Thyroid gland (tissue), 4 donors: ENCODE measurements at regions not wholly inside any gene's neighbourhood (a gene's known extent, or its start where the extent isn't known, plus 50 kb on each side); places are given as distances from the start of the nearest gene placed in this dataset.
"Not testable (repeated sequence)": the region's sequence is repeated elsewhere in the genome, so short reads cannot be mapped to it uniquely, and the experiment has no call there.

Experiments used
- DNase-seq, 2 donors: peaks; one replicate each; pipeline ENCODE4 v3.0.0-alpha.2; 2019
- H3K27ac ChIP-seq, 3 donors: fragments of 200-600 bp; sonication (generic); 1 replicate in 2 of 3; 2 replicates in 1 of 3; pipeline ENCODE4 v1.5.1; 2016 to 2019; ENCODE audit warnings: mild to moderate bottlenecking in 1 of 3, moderate library complexity in 1 of 3
- H3K27me3 ChIP-seq: fragments of 200-600 bp; sonication (generic); one replicate; pipeline ENCODE4 v1.5.1; 2019
- H3K36me3 ChIP-seq, 2 donors: fragments of 200-600 bp; sonication (generic); one replicate each; pipeline ENCODE4 v1.5.1; 2016 to 2019
- H3K4me1 ChIP-seq, 2 donors: fragments of 200-600 bp; sonication (generic); one replicate each; pipeline ENCODE4 v1.5.1; 2017 to 2019
- H3K4me3 ChIP-seq, 3 donors: fragments of 200-600 bp; sonication (generic); replicated peaks in 1 of 3; 1 replicate in 2 of 3; 2 replicates in 1 of 3; pipeline ENCODE4 v1.5.1; 2016; ENCODE audit warnings: mild to moderate bottlenecking in 1 of 3
- H3K9me3 ChIP-seq: fragments of 200-600 bp; sonication (generic); one replicate; pipeline ENCODE4 v1.5.1; 2017
- POLR2A ChIP-seq, 2 donors: fragments of 450-650 bp; IDR thresholded peaks; one replicate each; pipeline ENCODE4 v1.6.1; 2017; ENCODE audit warnings: antibody characterized with exemption in 2 of 2, mild to moderate bottlenecking in 2 of 2, moderate library complexity in 1 of 2
- WGBS, 2 donors: methylation state at CpG; one replicate each; pipeline ENCODE4 v1.1.5; 2017; 5-methylcytosine and 5-hydroxymethylcytosine counted together
- intact Hi-C: fragments of 100-400 bp; cut with DNase I; formaldehyde crosslinking; loops from one replicate; pipeline ENCODE4 v1.15.1; 2023
- TF ChIP-seq, protein P1 (sequence below), 6 experiments: fragments of 200-600 bp in 3 of 6; fragments of 450-650 bp in 3 of 6; sonication (generic) in 3 of 6; IDR thresholded peaks; one replicate each; pipeline ENCODE4 v1.5.1; 2016 to 2019; ENCODE audit warnings: antibody characterized with exemption in 6 of 6, mild to moderate bottlenecking in 2 of 6, inconsistent platforms in 1 of 6, moderate library complexity in 1 of 6

DNA sequence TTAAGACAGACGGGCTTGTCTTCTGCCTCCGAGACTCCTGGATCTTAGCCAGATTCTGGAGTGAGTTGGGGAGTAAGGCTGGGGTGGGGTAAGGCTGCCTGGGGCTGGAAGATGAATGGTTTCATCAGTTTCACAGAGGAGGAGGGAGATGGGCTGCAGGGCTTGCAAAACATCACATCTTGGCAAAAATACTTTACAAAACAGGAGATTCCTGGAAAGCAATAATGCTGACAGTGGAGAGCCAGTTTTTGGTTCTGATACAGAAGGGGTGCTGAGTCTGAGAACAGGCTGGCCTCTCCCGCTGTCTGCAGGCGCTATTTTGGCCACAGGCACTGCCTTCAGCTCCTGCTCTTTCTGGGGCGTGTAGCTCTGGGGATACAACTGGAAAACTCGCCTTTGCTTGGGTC, 83.4 kb upstream of the KCNE2 start:
- TF ChIP-seq, protein P1, sequence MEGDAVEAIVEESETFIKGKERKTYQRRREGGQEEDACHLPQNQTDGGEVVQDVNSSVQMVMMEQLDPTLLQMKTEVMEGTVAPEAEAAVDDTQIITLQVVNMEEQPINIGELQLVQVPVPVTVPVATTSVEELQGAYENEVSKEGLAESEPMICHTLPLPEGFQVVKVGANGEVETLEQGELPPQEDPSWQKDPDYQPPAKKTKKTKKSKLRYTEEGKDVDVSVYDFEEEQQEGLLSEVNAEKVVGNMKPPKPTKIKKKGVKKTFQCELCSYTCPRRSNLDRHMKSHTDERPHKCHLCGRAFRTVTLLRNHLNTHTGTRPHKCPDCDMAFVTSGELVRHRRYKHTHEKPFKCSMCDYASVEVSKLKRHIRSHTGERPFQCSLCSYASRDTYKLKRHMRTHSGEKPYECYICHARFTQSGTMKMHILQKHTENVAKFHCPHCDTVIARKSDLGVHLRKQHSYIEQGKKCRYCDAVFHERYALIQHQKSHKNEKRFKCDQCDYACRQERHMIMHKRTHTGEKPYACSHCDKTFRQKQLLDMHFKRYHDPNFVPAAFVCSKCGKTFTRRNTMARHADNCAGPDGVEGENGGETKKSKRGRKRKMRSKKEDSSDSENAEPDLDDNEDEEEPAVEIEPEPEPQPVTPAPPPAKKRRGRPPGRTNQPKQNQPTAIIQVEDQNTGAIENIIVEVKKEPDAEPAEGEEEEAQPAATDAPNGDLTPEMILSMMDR (IDR thresholded peaks at IDR 0.05), result no peak
- no peak for TF ChIP-seq POLR2A (IDR thresholded peaks at IDR 0.05)
- Histone ChIP-seq H3K9me3 (no peaks in the 10 kb centered on the region), H3K27ac (no peak overlapping the region), H3K4me3 (no peak overlapping the region), H3K27me3 (no peaks in the 10 kb centered on the region), H3K4me1 (peaks cover 0 to 3% of the 10 kb centered on the region in 2 donors), H3K36me3 (no peaks in the 10 kb centered on the region)
- DNase-seq, result no peak
- intact Hi-C loops, result no loop called here
- WGBS, 2 donors, result 76 to 84% methylated on average over 4 to 6 of the region's 6 CpGs

- H3K9me3 ChIP-seq, result no peaks in the 10 kb centered on the region
- H3K27ac ChIP-seq, result no peak overlapping the region
- H3K36me3 ChIP-seq, result no peaks in the 10 kb centered on the region
- DNase-seq, result no peak
- no peak overlapping the region for H3K4me3 ChIP-seq
- H3K27me3 ChIP-seq, result no peaks in the 10 kb centered on the region
- H3K4me1 ChIP-seq, result peaks cover 0 to 3% of the 10 kb centered on the region in 2 donors
- no peak for TF ChIP-seq POLR2A (IDR thresholded peaks at IDR 0.05)
- TF ChIP-seq, protein P1 (IDR thresholded peaks at IDR 0.05), result no peak
- intact Hi-C loops, result no loop called here
- WGBS, 2 donors, result 85 to 93% methylated on average over 9 of the region's 9 CpGs
Observed at GRCh38 chr21:34280959-34281358, 82.8 kb upstream of the KCNE2 start.

DNA sequence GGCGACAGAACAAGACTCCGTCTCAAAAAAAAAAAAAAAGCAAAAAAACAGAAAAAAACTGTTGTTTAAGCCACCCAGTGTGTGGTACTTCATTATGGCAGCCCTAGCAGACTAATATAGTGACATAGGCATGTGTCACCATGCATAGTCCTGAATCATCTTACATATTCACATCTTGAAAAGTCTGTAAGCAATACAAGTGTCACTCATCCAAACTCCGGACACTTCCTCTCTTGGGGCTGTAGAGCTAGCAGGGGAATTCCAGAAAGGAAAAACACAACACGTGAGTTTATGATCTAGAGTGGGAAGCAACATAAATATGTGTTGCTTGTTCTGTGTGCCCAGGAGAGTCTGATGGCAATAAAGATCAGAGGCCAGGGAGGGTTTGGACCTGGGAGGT, 81.6 kb upstream of the KCNE2 start:
- peaks cover 0 to 3% of the 10 kb centered on the region in 2 donors for H3K4me1 ChIP-seq
- H3K4me3 ChIP-seq, result no peak overlapping the region
- H3K9me3 ChIP-seq, result no peaks in the 10 kb centered on the region
- H3K27ac ChIP-seq, result no peak overlapping the region
- intact Hi-C loops, result no loop called here
- TF ChIP-seq, protein P1 (IDR thresholded peaks at IDR 0.05), result no peak
- no peak for TF ChIP-seq POLR2A (IDR thresholded peaks at IDR 0.05)
- WGBS, 2 donors, result 70 to 77% methylated on average over 4 of the region's 4 CpGs
- no peaks in the 10 kb centered on the region for H3K36me3 ChIP-seq
- no peak for DNase-seq
- no peaks in the 10 kb centered on the region for H3K27me3 ChIP-seq

DNA sequence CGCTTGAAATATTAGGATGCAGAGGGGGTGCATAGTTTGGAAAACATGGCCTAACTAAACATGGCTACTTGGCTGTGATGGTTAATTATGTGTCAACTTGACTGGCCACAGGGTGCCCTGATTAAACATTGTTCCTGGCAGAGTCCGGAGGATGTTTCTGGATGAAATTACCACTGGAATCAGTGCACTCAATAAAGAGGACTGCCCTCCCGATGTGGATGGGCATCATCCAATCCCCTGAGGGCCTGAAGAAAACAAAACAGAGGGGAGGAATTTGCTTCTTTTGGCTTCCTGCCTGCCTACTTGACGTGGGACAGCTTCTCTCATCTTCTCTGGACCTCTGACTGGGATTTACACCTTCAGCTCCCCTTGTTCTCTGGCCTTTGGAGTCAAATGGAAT, 79.1 kb upstream of the KCNE2 start:
- no peak overlapping the region for H3K27ac ChIP-seq
- intact Hi-C loops, result no loop called here
- no peak for TF ChIP-seq POLR2A (IDR thresholded peaks at IDR 0.05)

DNA sequence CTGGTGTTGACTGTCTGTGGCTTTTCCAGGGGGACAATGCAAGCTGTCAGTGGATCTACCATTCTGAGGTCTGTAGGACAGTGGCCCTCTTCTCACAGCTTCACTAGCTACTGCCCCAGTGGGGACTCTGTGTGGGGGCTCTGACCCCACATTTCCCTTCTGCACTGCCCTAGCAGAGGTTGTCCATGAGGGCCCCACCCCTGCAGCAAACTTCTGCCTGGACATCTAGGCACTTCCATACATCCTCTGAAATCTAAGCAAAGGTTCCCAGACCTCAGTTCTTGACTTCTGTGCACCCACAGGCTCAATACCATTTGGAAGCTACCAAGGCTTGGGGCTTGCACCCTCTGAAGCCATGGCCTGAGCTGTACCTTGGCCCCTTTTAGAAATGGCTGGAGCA, 75.8 kb upstream of the KCNE2 start:
- H3K27ac ChIP-seq, H3K36me3 ChIP-seq, H3K4me3 ChIP-seq, H3K9me3 ChIP-seq, intact Hi-C loops, DNase-seq, H3K27me3 ChIP-seq, H3K4me1 ChIP-seq: not testable (repeated sequence)

More for the DNA sequence above, 79.1 kb upstream of the KCNE2 start:
- H3K4me1 ChIP-seq, result peaks cover 0 to 3% of the 10 kb centered on the region in 2 donors
- no peaks in the 10 kb centered on the region for H3K36me3 ChIP-seq
- H3K9me3 ChIP-seq, result no peaks in the 10 kb centered on the region
- 84% methylated on average over 4 of the region's 4 CpGs for WGBS, 2 donors
- H3K27me3 ChIP-seq, result no peaks in the 10 kb centered on the region
- H3K4me3 ChIP-seq, result no peak overlapping the region
- no peak for DNase-seq

- H3K4me1 ChIP-seq, result no peaks in the 10 kb centered on the region
- no peak for DNase-seq
- 93 to 100% methylated on average over 1 of the region's 1 CpG for WGBS, 2 donors
Observed at GRCh38 chr21:34289856-34290255, 74.0 kb upstream of the KCNE2 start.

More at GRCh38 chr21:34289856-34290255, 74.0 kb upstream of the KCNE2 start:
- Histone ChIP-seq H3K4me3 (no peak overlapping the region), H3K9me3 (no peaks in the 10 kb centered on the region), H3K27ac (no peak overlapping the region), H3K27me3 (no peaks in the 10 kb centered on the region), H3K36me3 (no peaks in the 10 kb centered on the region)
- intact Hi-C loops, result no loop called here
- TF ChIP-seq, protein P1 (IDR thresholded peaks at IDR 0.05), result no peak
- TF ChIP-seq POLR2A (IDR thresholded peaks at IDR 0.05), result no peak
